IMR-90 (cell line): ENCODE measurements at regions not wholly inside any gene's neighbourhood (a gene's known extent, or its start where the extent isn't known, plus 50 kb on each side); places are given as distances from the start of the nearest gene placed in this dataset.
"Not testable (repeated sequence)": the region's sequence is repeated elsewhere in the genome, so short reads cannot be mapped to it uniquely, and the experiment has no call there.

Experiments
- ATAC-seq: fragments of 200-7000 bp; cut with Tn5 transposase; 2 replicates; pipeline ENCODE4 v1.9.1; 2020; ENCODE audit warnings: low read depth, mild to moderate bottlenecking, moderate library complexity
- BruUV-seq: library from RNA; stranded (reverse); fragments of 400-500 nt; replicated peaks from 2 replicates; lab custom pipeline; 2021; lab: Mats Ljungman, UMichigan
- CTCF ChIA-PET: fragments of 300-600 bp; formaldehyde crosslinking; extraction: SDS; loops from one replicate; lab custom pipeline; 2021; ENCODE audit warnings: antibody characterized with exemption; lab: Yijun Ruan, JAX
- POLR2A ChIA-PET: fragments of 300-600 bp; sonication (Branson Sonifier 250); formaldehyde crosslinking; loops from one replicate; lab custom pipeline; 2022; ENCODE audit warnings: antibody characterized with exemption; ENCODE audit not compliant: unreplicated experiment; lab: Charles Lee
- DNase-seq: peaks from one replicate; pipeline ENCODE4 v3.0.0; 2013
- H2AFZ ChIP-seq: replicated peaks from 2 replicates; pipeline ENCODE3; 2013; ENCODE audit warnings: low read length, mild to moderate bottlenecking; ENCODE audit not compliant: poor library complexity
- H2AK5ac ChIP-seq: 2 replicates; pipeline ENCODE4 v1.6.1; 2013; ENCODE audit warnings: low read depth, low read length, inconsistent platforms
- H2AK9ac ChIP-seq: replicated peaks from 2 replicates; pipeline ENCODE3; 2013; ENCODE audit warnings: mild to moderate bottlenecking, low read depth, low read length, moderate library complexity; ENCODE audit not compliant: poor library complexity
- H2BK120ac ChIP-seq: 2 replicates; pipeline ENCODE4 v1.6.1; 2013; ENCODE audit warnings: low read depth, low read length, inconsistent platforms
- H2BK15ac ChIP-seq: 3 replicates; pipeline ENCODE4 v1.6.1; 2013; ENCODE audit warnings: low read depth, low read length, inconsistent platforms
- H2BK20ac ChIP-seq: 2 replicates; pipeline ENCODE4 v1.6.1; 2013; ENCODE audit warnings: low read depth, mild to moderate bottlenecking, inconsistent platforms, low read length, moderate library complexity
- H2BK5ac ChIP-seq: 2 replicates; pipeline ENCODE4 v1.6.1; 2013; ENCODE audit warnings: mild to moderate bottlenecking, low read depth, low read length, inconsistent platforms; ENCODE audit not compliant: poor library complexity, severe bottlenecking
- H3K14ac ChIP-seq: replicated peaks from 2 replicates; pipeline ENCODE4 v1.6.1; 2013; ENCODE audit warnings: low read depth, low read length, inconsistent platforms
- H3K18ac ChIP-seq: 2 replicates; pipeline ENCODE4 v1.6.1; 2013; ENCODE audit warnings: low read depth, low read length, control low read depth
- H3K23ac ChIP-seq: 2 replicates; pipeline ENCODE4 v1.6.1; 2013; ENCODE audit warnings: low read depth, low read length, inconsistent platforms
- H3K27ac ChIP-seq: 2 replicates; pipeline ENCODE4 v1.5.1; 2013; ENCODE audit warnings: mild to moderate bottlenecking, control low read depth, low read length; ENCODE audit not compliant: insufficient read depth
- H3K27me3 ChIP-seq: 2 replicates; pipeline ENCODE4 v1.6.1; 2013; ENCODE audit warnings: low read length; ENCODE audit not compliant: control insufficient read depth, insufficient read depth
- H3K36me3 ChIP-seq: 2 replicates; pipeline ENCODE4 v1.6.1; 2013; ENCODE audit warnings: low read length, mixed read lengths; ENCODE audit not compliant: control insufficient read depth, insufficient read depth
- H3K4ac ChIP-seq: 2 replicates; pipeline ENCODE4 v1.6.1; 2013; ENCODE audit warnings: low read depth, low read length, inconsistent platforms
- H3K4me1 ChIP-seq: 2 replicates; pipeline ENCODE4 v1.6.1; 2013; ENCODE audit warnings: low read length, mixed read lengths; ENCODE audit not compliant: control insufficient read depth, insufficient read depth
- H3K4me2 ChIP-seq: 2 replicates; pipeline ENCODE4 v1.6.1; 2013; ENCODE audit warnings: low read depth, mild to moderate bottlenecking, control low read depth, low read length, moderate library complexity
- H3K4me3 ChIP-seq: 2 replicates; pipeline ENCODE4 v1.5.1; 2013; ENCODE audit warnings: low read depth, mild to moderate bottlenecking, control low read depth, low read length, moderate library complexity; ENCODE audit not compliant: insufficient read depth
- H3K56ac ChIP-seq: 2 replicates; pipeline ENCODE4 v1.6.1; 2013; ENCODE audit warnings: low read length, inconsistent platforms; ENCODE audit not compliant: insufficient read depth; ENCODE audit errors: extremely low read depth
- H3K79me1 ChIP-seq, 2 experiments: 2 replicates each; pipeline ENCODE4 v1.6.1; 2013; ENCODE audit warnings: low read length in 2 of 2, inconsistent platforms in 1 of 2, low read depth in 1 of 2
- H3K9ac ChIP-seq: 2 replicates; pipeline ENCODE4 v1.6.1; 2013; ENCODE audit warnings: low read depth, low read length, control low read depth
- H3K9me1 ChIP-seq: 2 replicates; pipeline ENCODE4 v1.6.1; 2013; ENCODE audit warnings: low read length, inconsistent platforms; ENCODE audit not compliant: insufficient read depth
- H3K9me3 ChIP-seq: 2 replicates; pipeline ENCODE4 v1.6.1; 2013; ENCODE audit warnings: low read length; ENCODE audit not compliant: control insufficient read depth, insufficient read depth
- H4K20me1 ChIP-seq: 2 replicates; pipeline ENCODE4 v1.6.1; 2013; ENCODE audit warnings: low read length, inconsistent platforms; ENCODE audit not compliant: insufficient read depth
- H4K5ac ChIP-seq: 2 replicates; pipeline ENCODE4 v1.6.1; 2013; ENCODE audit warnings: mild to moderate bottlenecking, low read depth, low read length, control low read depth
- H4K8ac ChIP-seq, 2 experiments: 2 replicates each; pipeline ENCODE4 v1.6.1; 2013; ENCODE audit warnings: low read depth in 2 of 2, low read length in 2 of 2, control low read depth in 1 of 2, inconsistent platforms in 1 of 2
- H4K91ac ChIP-seq: 2 replicates; pipeline ENCODE4 v1.6.1; 2013; ENCODE audit warnings: low read depth, low read length, inconsistent platforms; ENCODE audit not compliant: insufficient read depth
- WGBS, 2 experiments: methylation state at CpG; one replicate each; pipeline versions ENCODE4 v1.1.5 to v1.1.7; 2013; ENCODE audit warnings: missing lambda C conversion rate in 2 of 2; ENCODE audit not compliant: insufficient read length in 1 of 2; ENCODE audit errors: extremely low coverage in 2 of 2; 5-methylcytosine and 5-hydroxymethylcytosine counted together
- dilution Hi-C: fragments of 300-500 bp; cut with HindIII; formaldehyde crosslinking; loops from one replicate; pipeline ENCODE4 v1.14.3; 2018; ENCODE audit warnings: low sequenced_read_pairs; ENCODE audit not compliant: unreplicated experiment
- in situ Hi-C: fragments of 300-500 bp; cut with MboI; formaldehyde crosslinking; loops from 3 replicates; pipeline ENCODE4 v1.14.3; 2019; ENCODE audit warnings: low sequenced_read_pairs, inconsistent platforms, mixed read lengths
- intact Hi-C: fragments of 100-400 bp; cut with micrococcal nuclease; formaldehyde crosslinking; loops from 2 replicates; pipeline ENCODE4 v1.10.0; 2022

GRCh38 chr6:86012991-86013390 lies 370.3 kb upstream of the SYNCRIP start:
- H3K14ac ChIP-seq, H3K27ac ChIP-seq, H2BK120ac ChIP-seq, CTCF ChIA-PET, H4K5ac ChIP-seq, H4K20me1 ChIP-seq, dilution Hi-C loops, H4K8ac ChIP-seq, H3K56ac ChIP-seq, in situ Hi-C loops, H3K23ac ChIP-seq, H2BK20ac ChIP-seq, intact Hi-C loops, H3K4me1 ChIP-seq, POLR2A ChIA-PET, H3K4me2 ChIP-seq, H3K27me3 ChIP-seq, H2AK9ac ChIP-seq, H3K18ac ChIP-seq, H3K9ac ChIP-seq, H3K79me1 ChIP-seq, H2BK15ac ChIP-seq, ATAC-seq, BruUV-seq, H2AFZ ChIP-seq, H3K36me3 ChIP-seq, H4K91ac ChIP-seq, DNase-seq, H2BK5ac ChIP-seq, H3K4me3 ChIP-seq, H3K4ac ChIP-seq, H2AK5ac ChIP-seq, H3K9me1 ChIP-seq: not testable (repeated sequence)
- no CpG with 5 or more reads among the region's 1 CpG for WGBS, 2 experiments
- H3K9me3 ChIP-seq: peaks cover 12% of the 10 kb centered on the region
